Lower leg skin (tissue), 4 donors: ENCODE measurements at regions not wholly inside any gene's neighbourhood (a gene's known extent, or its start where the extent isn't known, plus 50 kb on each side); places are given as distances from the start of the nearest gene placed in this dataset.

ENCODE experiments used
- DNase-seq, 2 donors: peaks; one replicate each; pipeline ENCODE4 v3.0.0-alpha.2; 2019; ENCODE audit warnings: low spot score in 2 of 2
- H3K4me3 ChIP-seq: fragments of 200-600 bp; sonication (generic); 2 replicates; pipeline ENCODE4 v1.5.1; 2017; ENCODE audit warnings: mild to moderate bottlenecking, low read depth; ENCODE audit not compliant: poor library complexity, severe bottlenecking
- POLR2A ChIP-seq, 2 donors: fragments of 450-650 bp; IDR thresholded peaks; one replicate each; pipeline ENCODE4 v1.6.1; 2016 to 2017; ENCODE audit warnings: antibody characterized with exemption in 2 of 2, mild to moderate bottlenecking in 1 of 2, moderate library complexity in 1 of 2
- WGBS, 2 donors: methylation state at CpG; one replicate each; pipeline ENCODE4 v1.1.5; 2018; 5-methylcytosine and 5-hydroxymethylcytosine counted together
- intact Hi-C: fragments of 100-400 bp; cut with DNase I; formaldehyde crosslinking; loops from one replicate; pipeline ENCODE4 v1.15.0; 2023; ENCODE audit warnings: low total_unique reads
- TF ChIP-seq, protein P1 (sequence below), 3 donors: fragments of 450-650 bp; IDR thresholded peaks; one replicate each; pipeline ENCODE4 v1.5.1; 2016; ENCODE audit warnings: antibody characterized with exemption in 3 of 3, mild to moderate bottlenecking in 3 of 3, moderate library complexity in 2 of 3

DNA sequence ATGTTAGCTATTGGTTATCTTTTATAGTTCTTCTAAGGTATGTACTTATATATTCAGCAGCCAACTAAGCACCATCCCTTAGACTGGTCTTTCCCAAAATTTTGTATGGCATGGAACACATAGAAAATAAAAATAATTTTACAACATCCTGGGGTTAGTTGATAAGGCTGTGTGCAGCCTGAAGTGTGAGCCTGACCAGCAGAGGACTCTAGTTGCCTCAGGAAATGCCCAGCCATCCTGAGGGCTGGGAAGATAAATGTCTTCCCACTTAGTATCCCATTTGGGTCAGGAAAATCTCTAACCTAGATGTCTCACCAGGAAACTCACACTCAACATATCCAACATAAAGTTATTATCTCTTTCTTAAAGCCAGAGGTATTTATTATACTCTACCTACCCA is 251.4 kb upstream of the POF1B start:
- intact Hi-C loops = no loop called here
- no peak for TF ChIP-seq POLR2A (IDR thresholded peaks at IDR 0.05)
- TF ChIP-seq, protein P1, sequence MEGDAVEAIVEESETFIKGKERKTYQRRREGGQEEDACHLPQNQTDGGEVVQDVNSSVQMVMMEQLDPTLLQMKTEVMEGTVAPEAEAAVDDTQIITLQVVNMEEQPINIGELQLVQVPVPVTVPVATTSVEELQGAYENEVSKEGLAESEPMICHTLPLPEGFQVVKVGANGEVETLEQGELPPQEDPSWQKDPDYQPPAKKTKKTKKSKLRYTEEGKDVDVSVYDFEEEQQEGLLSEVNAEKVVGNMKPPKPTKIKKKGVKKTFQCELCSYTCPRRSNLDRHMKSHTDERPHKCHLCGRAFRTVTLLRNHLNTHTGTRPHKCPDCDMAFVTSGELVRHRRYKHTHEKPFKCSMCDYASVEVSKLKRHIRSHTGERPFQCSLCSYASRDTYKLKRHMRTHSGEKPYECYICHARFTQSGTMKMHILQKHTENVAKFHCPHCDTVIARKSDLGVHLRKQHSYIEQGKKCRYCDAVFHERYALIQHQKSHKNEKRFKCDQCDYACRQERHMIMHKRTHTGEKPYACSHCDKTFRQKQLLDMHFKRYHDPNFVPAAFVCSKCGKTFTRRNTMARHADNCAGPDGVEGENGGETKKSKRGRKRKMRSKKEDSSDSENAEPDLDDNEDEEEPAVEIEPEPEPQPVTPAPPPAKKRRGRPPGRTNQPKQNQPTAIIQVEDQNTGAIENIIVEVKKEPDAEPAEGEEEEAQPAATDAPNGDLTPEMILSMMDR (IDR thresholded peaks at IDR 0.05) = no peak
- H3K4me3 ChIP-seq = no peak overlapping the region
- DNase-seq = no peak

DNA sequence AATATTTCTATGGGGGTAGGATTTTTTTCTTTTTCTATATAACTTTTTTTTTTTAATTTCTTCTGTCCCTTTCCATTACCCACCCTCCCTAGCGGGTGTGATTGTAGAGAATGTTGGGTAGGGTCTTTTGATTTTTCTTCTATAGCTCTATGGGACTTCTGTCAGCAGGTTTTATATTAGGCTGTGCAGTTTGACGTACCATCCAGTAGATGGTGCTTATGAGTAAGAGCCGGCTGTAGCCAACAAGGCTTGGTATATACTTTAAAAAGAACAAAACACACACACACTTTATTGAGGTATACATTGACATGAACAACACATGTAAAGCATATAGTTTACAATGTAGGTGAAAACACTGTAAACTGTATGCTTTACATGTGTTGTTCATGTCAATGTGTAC is 247.9 kb upstream of the POF1B start:
- TF ChIP-seq, protein P1 (IDR thresholded peaks at IDR 0.05) = no peak
- no peak for TF ChIP-seq POLR2A (IDR thresholded peaks at IDR 0.05)
- no peak for DNase-seq
- no peak overlapping the region for H3K4me3 ChIP-seq
- intact Hi-C loops = no loop called here
- 42 to 68% methylated on average over 3 of the region's 3 CpGs for WGBS, 2 donors

DNA sequence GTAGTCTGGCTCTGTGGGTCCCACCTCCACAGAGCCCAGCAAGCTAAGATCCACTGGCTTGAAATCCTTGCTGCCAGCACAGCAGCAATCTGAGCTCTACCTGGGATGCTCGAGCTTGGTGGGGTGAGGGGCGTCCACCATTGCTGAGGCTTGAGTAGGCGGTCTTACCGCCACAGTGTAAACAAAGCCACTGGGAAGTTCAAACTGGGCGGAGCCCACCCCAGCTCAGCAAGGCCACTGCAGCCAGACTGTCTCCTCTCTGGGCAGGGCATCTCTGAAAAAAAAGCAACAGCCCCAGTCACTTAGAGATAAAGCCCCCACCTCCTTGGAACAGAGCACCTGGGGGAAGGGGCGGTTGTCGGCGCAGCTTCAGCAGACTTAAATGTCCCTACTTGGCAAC is 243.2 kb upstream of the POF1B start:
- intact Hi-C loops = no loop called here
- DNase-seq = no peak
- TF ChIP-seq, protein P1 (IDR thresholded peaks at IDR 0.05) = no peak
- TF ChIP-seq POLR2A (IDR thresholded peaks at IDR 0.05) = no peak
- no peak overlapping the region for H3K4me3 ChIP-seq
- WGBS, 2 donors = 61 to 94% methylated on average over 3 to 8 of the region's 8 CpGs

DNA sequence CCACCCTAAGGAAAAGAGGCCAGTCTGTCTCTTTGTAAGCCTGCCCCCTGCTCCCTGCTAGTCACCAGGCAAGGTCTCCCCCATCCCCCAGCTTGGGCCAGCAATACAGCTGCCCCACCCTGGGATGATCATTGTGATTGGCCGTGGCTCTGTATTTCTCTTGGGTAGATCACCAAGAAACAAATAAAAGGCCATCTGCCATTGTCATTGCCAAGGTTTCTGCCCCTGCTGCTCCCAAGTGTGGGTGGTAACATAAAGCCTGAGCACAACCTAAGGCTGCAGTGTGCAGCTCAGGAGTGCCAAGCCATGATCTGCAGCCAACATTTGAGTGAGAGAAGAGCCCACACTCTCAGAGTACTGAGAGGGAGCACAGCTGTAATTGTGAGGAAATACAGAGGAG is 241.0 kb upstream of the POF1B start:
- DNase-seq = no peak
- WGBS, 2 donors = 50 to 64% methylated on average over 1 of the region's 1 CpG
- intact Hi-C loops = no loop called here
- no peak overlapping the region for H3K4me3 ChIP-seq
- no peak for TF ChIP-seq POLR2A (IDR thresholded peaks at IDR 0.05)
- TF ChIP-seq, protein P1 (IDR thresholded peaks at IDR 0.05) = no peak

DNA sequence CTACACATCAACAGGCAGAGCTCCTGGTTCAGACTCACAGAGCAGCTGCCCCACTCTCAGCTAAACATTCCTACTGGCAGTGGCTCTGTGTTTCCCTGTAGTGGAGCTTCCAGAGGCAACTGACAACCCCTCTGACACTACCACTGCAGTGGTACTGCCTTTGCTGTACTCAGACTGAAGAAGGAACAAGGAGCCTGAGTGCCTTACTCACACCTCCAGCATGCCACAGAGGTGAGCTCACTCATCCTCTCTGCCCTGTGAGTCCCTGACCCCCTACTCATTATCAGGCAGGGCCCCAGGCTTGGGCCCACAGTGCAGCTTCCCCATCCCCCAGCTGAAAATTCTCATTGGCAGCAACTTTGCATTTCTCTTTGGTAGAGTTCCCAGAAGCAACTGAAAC is 240.5 kb upstream of the POF1B start:
- DNase-seq = no peak
- TF ChIP-seq, protein P1 (IDR thresholded peaks at IDR 0.05) = no peak
- TF ChIP-seq POLR2A (IDR thresholded peaks at IDR 0.05) = no peak
- intact Hi-C loops = no loop called here
- H3K4me3 ChIP-seq = no peak overlapping the region

DNA sequence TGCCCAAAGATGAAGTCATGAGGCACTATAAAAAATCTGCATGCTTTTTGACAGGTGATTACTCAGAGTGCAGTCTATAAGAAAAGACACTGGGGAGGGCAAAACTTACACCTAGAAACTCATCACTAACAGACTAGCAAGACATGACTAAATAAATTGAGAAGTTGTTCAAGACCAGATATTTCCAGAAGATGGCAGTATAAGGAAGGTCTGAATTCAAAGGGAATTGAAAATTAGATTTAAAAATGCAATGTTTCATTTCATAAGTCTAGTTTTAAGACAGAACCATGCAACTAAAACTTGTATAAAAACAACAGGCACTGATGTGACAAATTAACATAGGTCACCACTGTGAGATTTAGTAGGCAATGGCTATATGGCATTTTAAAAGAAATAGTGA is 232.5 kb upstream of the POF1B start:
- H3K4me3 ChIP-seq = no peak overlapping the region
- DNase-seq = no peak
- intact Hi-C loops = no loop called here
- TF ChIP-seq POLR2A (IDR thresholded peaks at IDR 0.05) = no peak
- TF ChIP-seq, protein P1 (IDR thresholded peaks at IDR 0.05) = no peak
